Neural crest cell (in vitro differentiated cells): ENCODE measurements at regions not wholly inside any gene's neighbourhood (a gene's known extent, or its start where the extent isn't known, plus 50 kb on each side); places are given as distances from the start of the nearest gene placed in this dataset.

ENCODE experiments used
- DNase-seq: peaks from one replicate; pipeline ENCODE4 v3.0.0; 2021; ENCODE audit warnings: low read depth, mixed read lengths, low spot score
- H3K27ac Mint-ChIP-seq: one replicate; pipeline ENCODE4 v1.8.0; 2021; ENCODE audit warnings: mild to moderate bottlenecking, mixed read lengths; ENCODE audit not compliant: unreplicated experiment
- H3K27me3 Mint-ChIP-seq: 2 replicates; pipeline ENCODE4 v1.8.0; 2021; ENCODE audit warnings: low read depth, mild to moderate bottlenecking, mixed read lengths
- H3K36me3 Mint-ChIP-seq: 2 replicates; pipeline ENCODE4 v1.8.0; 2021; ENCODE audit warnings: low read depth, mild to moderate bottlenecking, mixed read lengths
- H3K4me1 Mint-ChIP-seq: 2 replicates; pipeline ENCODE4 v1.8.0; 2021; ENCODE audit warnings: mixed read lengths
- H3K4me3 Mint-ChIP-seq: one replicate; pipeline ENCODE4 v1.8.0; 2021; ENCODE audit warnings: mild to moderate bottlenecking, mixed read lengths
- H3K9me3 Mint-ChIP-seq: 2 replicates; pipeline ENCODE4 v1.8.0; 2021; ENCODE audit warnings: mixed read lengths
- CTCF ChIP-seq: fragments of 200-600 bp; sonication (generic); conservative IDR thresholded peaks from 2 replicates; pipeline ENCODE4 v1.5.0; 2021; ENCODE audit warnings: antibody characterized with exemption, mild to moderate bottlenecking

GRCh38 chr2:20146401-20146800, 78.5 kb downstream of the SDC1 start:
- no peaks in the 10 kb centered on the region for H3K27me3 Mint-ChIP-seq

GRCh38 chr2:20145497-20146193, 79.3 kb downstream of the SDC1 start:
- Mint-ChIP-seq H3K4me1 (peaks cover 50% of the 10 kb centered on the region), H3K27me3 (no peaks in the 10 kb centered on the region), H3K9me3 (no peaks in the 10 kb centered on the region), H3K36me3 (no peaks in the 10 kb centered on the region), H3K4me3 (no peak overlapping the region), H3K27ac (no peak overlapping the region)
- DNase-seq = no peak
- TF ChIP-seq CTCF = no peak

More at GRCh38 chr2:20146401-20146800, 78.5 kb downstream of the SDC1 start:
- peaks cover 58% of the 10 kb centered on the region for H3K4me1 Mint-ChIP-seq
- no peaks in the 10 kb centered on the region for H3K36me3 Mint-ChIP-seq
- peak overlapping the region; percentile 90 for H3K27ac Mint-ChIP-seq
- no peak for DNase-seq
- no peak for TF ChIP-seq CTCF
- H3K9me3 Mint-ChIP-seq = no peaks in the 10 kb centered on the region
- no peak overlapping the region for H3K4me3 Mint-ChIP-seq

- H3K4me3 Mint-ChIP-seq = no peak overlapping the region
- H3K4me1 Mint-ChIP-seq = peaks cover 44% of the 10 kb centered on the region
- H3K27ac Mint-ChIP-seq = no peak overlapping the region
- no peak for DNase-seq
- no peaks in the 10 kb centered on the region for H3K27me3 Mint-ChIP-seq
- H3K36me3 Mint-ChIP-seq = no peaks in the 10 kb centered on the region
- no peak for TF ChIP-seq CTCF
- H3K9me3 Mint-ChIP-seq = no peaks in the 10 kb centered on the region
Measured at GRCh38 chr2:20144861-20145260, 80.1 kb downstream of the SDC1 start.

- no peak for TF ChIP-seq CTCF
- Mint-ChIP-seq H3K27me3 (no peaks in the 10 kb centered on the region), H3K9me3 (no peaks in the 10 kb centered on the region), H3K36me3 (no peaks in the 10 kb centered on the region), H3K4me1 (peaks cover 43% of the 10 kb centered on the region), H3K4me3 (no peak overlapping the region), H3K27ac (no peak overlapping the region)
- no peak for DNase-seq
Measured at GRCh38 chr2:20144196-20144595, 80.7 kb downstream of the SDC1 start.

GRCh38 chr2:20143263-20143662, 81.7 kb downstream of the SDC1 start:
- peaks cover 43% of the 10 kb centered on the region for H3K4me1 Mint-ChIP-seq
- no peak for DNase-seq
- no peaks in the 10 kb centered on the region for H3K9me3 Mint-ChIP-seq
- H3K36me3 Mint-ChIP-seq = no peaks in the 10 kb centered on the region
- H3K4me3 Mint-ChIP-seq = no peak overlapping the region
- no peak overlapping the region for H3K27ac Mint-ChIP-seq
- H3K27me3 Mint-ChIP-seq = no peaks in the 10 kb centered on the region
- no peak for TF ChIP-seq CTCF
